K562 (cell line): ENCODE measurements at regions not wholly inside any gene's neighbourhood (a gene's known extent, or its start where the extent isn't known, plus 50 kb on each side); places are given as distances from the start of the nearest gene placed in this dataset.

Experiments used
- ATF2 ChIP-seq: sonication (generic); formaldehyde crosslinking; IDR thresholded peaks from 2 replicates; pipeline ENCODE4 v1.8.1; 2022; ENCODE audit warnings: missing genetic modification reagents
- CHD2 ChIP-seq: IDR thresholded peaks from 2 replicates; pipeline ENCODE4 v1.6.1; 2011; ENCODE audit warnings: low read depth, low read length
- E4F1 ChIP-seq: fragments of 250-450 bp; sonication (Bioruptor Pico); IDR thresholded peaks from 2 replicates; pipeline ENCODE4 v1.5.0; 2021; ENCODE audit warnings: mild to moderate bottlenecking, borderline replicate concordance
- HCFC1 ChIP-seq: IDR thresholded peaks from 2 replicates; pipeline ENCODE4 v1.6.1; 2012; ENCODE audit warnings: low read depth, low read length, improper control_type of control experiment
- KAT7 ChIP-seq: sonication (generic); formaldehyde crosslinking; IDR thresholded peaks from 2 replicates; pipeline ENCODE4 v1.8.0; 2022; ENCODE audit warnings: missing genetic modification reagents, mild to moderate bottlenecking, borderline replicate concordance
- L3MBTL2 ChIP-seq: fragments of 450-650 bp; IDR thresholded peaks from 2 replicates; pipeline ENCODE4 v1.6.1; 2016; ENCODE audit warnings: mild to moderate bottlenecking, moderate library complexity
- NEUROD1 ChIP-seq: fragments of 150-350 bp; IDR thresholded peaks from 2 replicates; pipeline ENCODE4 v1.6.1; 2014; ENCODE audit warnings: borderline replicate concordance, low read length, low read depth; ENCODE audit not compliant: partially characterized antibody
- NR2C2 ChIP-seq, 2 experiments: fragments of 200-800 bp in 1 of 2; sonication (Bioruptor generic) in 1 of 2; sonication (generic) in 1 of 2; formaldehyde crosslinking in 1 of 2; IDR thresholded peaks; 2 replicates each; pipeline versions ENCODE4 v1.6.1 to v1.8.0; 2016 to 2022; ENCODE audit warnings: mild to moderate bottlenecking in 1 of 2, missing compliant biosample characterization in 1 of 2, missing genetic modification characterization in 1 of 2, missing genetic modification reagents in 1 of 2
- POLR2G ChIP-seq: fragments of 200-400 bp; formaldehyde crosslinking; IDR thresholded peaks from 2 replicates; pipeline ENCODE4 v1.6.1; 2017; ENCODE audit warnings: low read depth, mild to moderate bottlenecking, antibody characterized with exemption, low read length, moderate library complexity
- RBM39 ChIP-seq: fragments of 200-400 bp; formaldehyde crosslinking; optimal IDR thresholded peaks from 2 replicates; pipeline ENCODE3; 2018; ENCODE audit warnings: low read depth, low read length
- SPI1 ChIP-seq: IDR thresholded peaks from 2 replicates; pipeline ENCODE4 v1.6.1; 2011; ENCODE audit warnings: low read depth, low read length, control low read depth, borderline replicate concordance
- STAT5B ChIP-seq: fragments of 250-450 bp; sonication (Bioruptor Pico); IDR thresholded peaks from 2 replicates; pipeline ENCODE4 v1.8.0; 2021; ENCODE audit warnings: mild to moderate bottlenecking, inconsistent platforms
- TEAD4 ChIP-seq, 2 experiments: sonication (generic) in 1 of 2; formaldehyde crosslinking in 1 of 2; IDR thresholded peaks; 2 replicates each; pipeline versions ENCODE4 v1.6.1 to v1.8.0; 2012 to 2022; ENCODE audit warnings: borderline replicate concordance in 1 of 2, inconsistent platforms in 1 of 2, low read length in 1 of 2, mild to moderate bottlenecking in 1 of 2, missing genetic modification reagents in 1 of 2
- ZBTB34 ChIP-seq: fragments of 250-450 bp; sonication (Bioruptor Pico); IDR thresholded peaks from 2 replicates; pipeline ENCODE4 v1.8.0; 2021; ENCODE audit warnings: mild to moderate bottlenecking, moderate library complexity
- ZKSCAN8 ChIP-seq: fragments of 200-800 bp; sonication (Bioruptor generic); IDR thresholded peaks from 2 replicates; pipeline ENCODE4 v1.6.1; 2016; ENCODE audit warnings: missing genetic modification characterization, missing compliant biosample characterization
- ZNF395 ChIP-seq: fragments of 200-800 bp; sonication (Bioruptor generic); IDR thresholded peaks from 2 replicates; pipeline ENCODE4 v1.6.1; 2017; ENCODE audit warnings: missing genetic modification characterization, missing compliant biosample characterization
- ZNF639 ChIP-seq, 2 experiments: fragments of 200-800 bp in 1 of 2; sonication (Bioruptor generic) in 1 of 2; sonication (generic) in 1 of 2; formaldehyde crosslinking in 1 of 2; IDR thresholded peaks in 1 of 2; conservative IDR thresholded peaks in 1 of 2; 2 replicates each; pipeline versions ENCODE4 v1.5.0 to v1.6.1; 2016 to 2020; ENCODE audit warnings: missing compliant biosample characterization in 1 of 2, missing genetic modification characterization in 1 of 2, missing genetic modification reagents in 1 of 2

- TF ChIP-seq NEUROD1 (no peak), CHD2 (no peak), NR2C2 (CRISPR knock-in tag; IDR thresholded peaks at IDR 0.05) (no peak), NR2C2 (tag; IDR thresholded peaks at IDR 0.05) (0 out of 2 replicates have a peak, but pooled peaks have one; percentile 37), RBM39 (no peak), ZNF639 (CRISPR knock-in tag; conservative IDR thresholded peaks at IDR 0.05 in 1 of 2, IDR thresholded peaks at IDR 0.05 in 1 of 2) (peak in 1 of 2 experiments; percentile 64; a peak in 2 of 4 replicates), ZBTB34 (CRISPR knock-in tag) (no peak), KAT7 (no peak), ATF2 (CRISPR knock-in tag) (no peak), L3MBTL2 (peak; percentile 21; the same call in 1 of the 2 replicates), TEAD4 (IDR thresholded peaks at IDR 0.05; ENCODE audit: low read length) (peak; percentile 44; the same call in 1 of the 2 replicates), TEAD4 (CRISPR knock-in tag; IDR thresholded peaks at IDR 0.05; ENCODE audit: borderline replicate concordance) (no peak), ZNF395 (CRISPR knock-in tag) (0 out of 2 replicates have a peak, but pooled peaks have one; percentile 53), POLR2G (no peak), ZKSCAN8 (CRISPR knock-in tag) (no peak), SPI1 (peak; percentile 64; the same call in 1 of the 2 replicates), STAT5B (CRISPR knock-in tag) (no peak), HCFC1 (no peak), E4F1 (no peak)
Observed at GRCh38 chr6:10101551-10102252, 313.2 kb downstream of the TFAP2A start (continued).
